ENCODE measurements at regions not wholly inside any gene's neighbourhood (a gene's known extent, or its start where the extent isn't known, plus 50 kb on each side); places are given as distances from the start of the nearest gene placed in this dataset.

DNA sequence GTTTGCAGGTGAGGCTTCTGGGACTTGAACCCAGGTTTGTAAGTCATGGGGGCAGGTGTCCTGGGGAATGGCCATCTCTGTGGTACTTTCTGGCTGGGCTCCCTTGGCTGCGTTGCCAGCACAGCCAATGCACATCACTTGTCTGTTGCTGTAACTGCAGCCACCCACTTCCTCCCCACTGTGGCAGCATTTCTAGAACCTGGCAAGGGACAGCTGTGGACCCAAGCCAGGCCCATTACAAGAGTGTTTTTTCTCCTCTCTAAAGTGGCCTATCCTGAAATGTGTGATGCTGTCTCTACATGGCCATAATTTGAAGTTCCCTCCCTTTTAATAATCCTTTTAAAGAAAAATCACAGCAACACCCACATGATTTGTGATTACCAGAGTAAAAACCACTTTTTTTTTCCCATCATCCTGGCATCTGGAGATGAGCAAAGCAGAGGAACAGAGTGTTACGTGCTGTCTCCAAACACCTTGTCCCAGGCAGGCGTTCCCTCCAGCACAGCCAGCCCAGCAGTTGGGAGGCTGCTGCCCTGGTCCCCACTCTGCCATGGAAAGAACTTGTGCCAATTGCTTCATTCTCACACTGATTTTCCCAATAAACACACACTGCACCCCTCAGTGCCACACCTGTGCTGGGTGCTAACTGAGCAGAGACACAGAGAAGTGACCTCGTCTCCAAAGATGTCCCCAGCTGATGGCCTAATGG, 360.6 kb upstream of the USP24 start:
- no peaks in the 10 kb centered on the region for H3K27me3 ChIP-seq (ENCODE audit: control insufficient read depth, insufficient read depth, low read length)
- H2AFZ ChIP-seq (ENCODE audit: low read length): no peak overlapping the region
- TF ChIP-seq, protein P1, sequence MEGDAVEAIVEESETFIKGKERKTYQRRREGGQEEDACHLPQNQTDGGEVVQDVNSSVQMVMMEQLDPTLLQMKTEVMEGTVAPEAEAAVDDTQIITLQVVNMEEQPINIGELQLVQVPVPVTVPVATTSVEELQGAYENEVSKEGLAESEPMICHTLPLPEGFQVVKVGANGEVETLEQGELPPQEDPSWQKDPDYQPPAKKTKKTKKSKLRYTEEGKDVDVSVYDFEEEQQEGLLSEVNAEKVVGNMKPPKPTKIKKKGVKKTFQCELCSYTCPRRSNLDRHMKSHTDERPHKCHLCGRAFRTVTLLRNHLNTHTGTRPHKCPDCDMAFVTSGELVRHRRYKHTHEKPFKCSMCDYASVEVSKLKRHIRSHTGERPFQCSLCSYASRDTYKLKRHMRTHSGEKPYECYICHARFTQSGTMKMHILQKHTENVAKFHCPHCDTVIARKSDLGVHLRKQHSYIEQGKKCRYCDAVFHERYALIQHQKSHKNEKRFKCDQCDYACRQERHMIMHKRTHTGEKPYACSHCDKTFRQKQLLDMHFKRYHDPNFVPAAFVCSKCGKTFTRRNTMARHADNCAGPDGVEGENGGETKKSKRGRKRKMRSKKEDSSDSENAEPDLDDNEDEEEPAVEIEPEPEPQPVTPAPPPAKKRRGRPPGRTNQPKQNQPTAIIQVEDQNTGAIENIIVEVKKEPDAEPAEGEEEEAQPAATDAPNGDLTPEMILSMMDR (conservative IDR thresholded peaks at IDR 0.05 in 1 of 2, IDR thresholded peaks at IDR 0.05 in 1 of 2; ENCODE audit: low read depth in 1 of 2, low read length in 2 of 2): no peak
- TF ChIP-seq EZH2 (IDR thresholded peaks at IDR 0.05; ENCODE audit: low read length, missing control alignments): no peak
- H3K4me3 ChIP-seq (replicated peaks in 1 of 4; ENCODE audit: control extremely low read depth in 1 of 4, insufficient read depth in 1 of 4, low read depth in 3 of 4, low read length in 4 of 4): no peak overlapping the region
- H3K27ac ChIP-seq (ENCODE audit: insufficient read depth, low read length): no peak overlapping the region
- peak in 1 of 2 donors; percentile 14 for DNase-seq (ENCODE audit: low read depth in 2 of 2)
- H3K9me3 ChIP-seq (ENCODE audit: control insufficient read depth, insufficient read depth, low read depth, low read length): no peaks in the 10 kb centered on the region
- H3K4me2 ChIP-seq (ENCODE audit: extremely low read depth, insufficient read depth, low read length): no peak overlapping the region
- H3K9ac ChIP-seq (ENCODE audit: insufficient read depth, low read length): no peak overlapping the region
- peaks cover 8% of the 10 kb centered on the region for H3K4me1 ChIP-seq (ENCODE audit: control insufficient read depth, extremely low read depth, insufficient read depth, low read length)
- H3K36me3 ChIP-seq (ENCODE audit: control insufficient read depth, insufficient read depth, low read length): no peaks in the 10 kb centered on the region
- no peaks in the 10 kb centered on the region for H3K79me2 ChIP-seq (ENCODE audit: control insufficient read depth, insufficient read depth, low read length)
- H4K20me1 ChIP-seq (ENCODE audit: control insufficient read depth, extremely low read depth, insufficient read depth, low read length): no peaks in the 10 kb centered on the region

- Histone ChIP-seq H2AFZ (ENCODE audit: low read length) (no peak overlapping the region), H3K27ac (ENCODE audit: insufficient read depth, low read length) (no peak overlapping the region)
- TF ChIP-seq EZH2 (IDR thresholded peaks at IDR 0.05; ENCODE audit: low read length, missing control alignments): no peak
- TF ChIP-seq, protein P1 (conservative IDR thresholded peaks at IDR 0.05 in 1 of 2, IDR thresholded peaks at IDR 0.05 in 1 of 2; ENCODE audit: low read depth in 1 of 2, low read length in 2 of 2): no peak
Observed at GRCh38 chr1:55574691-55575225, 359.6 kb upstream of the USP24 start.

GRCh38 chr1:55572878-55573734, 357.9 kb upstream of the USP24 start:
- Histone ChIP-seq H3K36me3 (ENCODE audit: control insufficient read depth, insufficient read depth, low read length) (no peaks in the 10 kb centered on the region), H3K4me3 (replicated peaks in 1 of 4; ENCODE audit: control extremely low read depth in 1 of 4, insufficient read depth in 1 of 4, low read depth in 3 of 4, low read length in 4 of 4) (no peak overlapping the region), H3K4me2 (ENCODE audit: extremely low read depth, insufficient read depth, low read length) (no peak overlapping the region), H4K20me1 (ENCODE audit: control insufficient read depth, extremely low read depth, insufficient read depth, low read length) (no peaks in the 10 kb centered on the region), H3K4me1 (ENCODE audit: control insufficient read depth, extremely low read depth, insufficient read depth, low read length) (peaks cover 5% of the 10 kb centered on the region), H3K79me2 (ENCODE audit: control insufficient read depth, insufficient read depth, low read length) (no peaks in the 10 kb centered on the region), H3K9ac (ENCODE audit: insufficient read depth, low read length) (no peak overlapping the region), H3K27me3 (ENCODE audit: control insufficient read depth, insufficient read depth, low read length) (no peaks in the 10 kb centered on the region), H3K9me3 (ENCODE audit: control insufficient read depth, insufficient read depth, low read depth, low read length) (no peaks in the 10 kb centered on the region), H3K27ac (ENCODE audit: insufficient read depth, low read length) (no peak overlapping the region), H2AFZ (ENCODE audit: low read length) (no peak overlapping the region)
- TF ChIP-seq EZH2 (IDR thresholded peaks at IDR 0.05; ENCODE audit: low read length, missing control alignments): no peak
- TF ChIP-seq, protein P1 (conservative IDR thresholded peaks at IDR 0.05 in 1 of 2, IDR thresholded peaks at IDR 0.05 in 1 of 2; ENCODE audit: low read depth in 1 of 2, low read length in 2 of 2): no peak
- DNase-seq (ENCODE audit: low read depth in 2 of 2): peak in 1 of 2 donors; percentile 93

More at GRCh38 chr1:55574691-55575225, 359.6 kb upstream of the USP24 start:
- Histone ChIP-seq H3K4me1 (ENCODE audit: control insufficient read depth, extremely low read depth, insufficient read depth, low read length) (peaks cover 5% of the 10 kb centered on the region), H3K27me3 (ENCODE audit: control insufficient read depth, insufficient read depth, low read length) (no peaks in the 10 kb centered on the region), H4K20me1 (ENCODE audit: control insufficient read depth, extremely low read depth, insufficient read depth, low read length) (no peaks in the 10 kb centered on the region), H3K36me3 (ENCODE audit: control insufficient read depth, insufficient read depth, low read length) (no peaks in the 10 kb centered on the region), H3K9ac (ENCODE audit: insufficient read depth, low read length) (no peak overlapping the region), H3K79me2 (ENCODE audit: control insufficient read depth, insufficient read depth, low read length) (no peaks in the 10 kb centered on the region), H3K9me3 (ENCODE audit: control insufficient read depth, insufficient read depth, low read depth, low read length) (no peaks in the 10 kb centered on the region), H3K4me2 (ENCODE audit: extremely low read depth, insufficient read depth, low read length) (no peak overlapping the region), H3K4me3 (replicated peaks in 1 of 4; ENCODE audit: control extremely low read depth in 1 of 4, insufficient read depth in 1 of 4, low read depth in 3 of 4, low read length in 4 of 4) (no peak overlapping the region)
- no peak for DNase-seq (ENCODE audit: low read depth in 2 of 2)
